Activated naive CD4-positive, alpha-beta T cell treated with anti-CD3 and anti-CD28 coated beads, Interleukin-2, amount 50 U/mL, for 24 hours (primary cell): ENCODE measurements at regions not wholly inside any gene's neighbourhood (a gene's known extent, or its start where the extent isn't known, plus 50 kb on each side); places are given as distances from the start of the nearest gene placed in this dataset.

Source experiments
- H3K27ac Mint-ChIP-seq: one replicate; pipeline ENCODE4 v1.8.0; 2021; ENCODE audit warnings: mild to moderate bottlenecking, mixed read lengths
- H3K27me3 Mint-ChIP-seq: one replicate; pipeline ENCODE4 v1.8.0; 2021; ENCODE audit warnings: mixed read lengths
- H3K36me3 Mint-ChIP-seq: one replicate; pipeline ENCODE4 v1.8.0; 2021; ENCODE audit warnings: mixed read lengths
- H3K4me1 Mint-ChIP-seq: one replicate; pipeline ENCODE4 v1.8.0; 2021; ENCODE audit warnings: mixed read lengths
- H3K4me3 Mint-ChIP-seq: one replicate; pipeline ENCODE4 v1.8.0; 2021; ENCODE audit warnings: mild to moderate bottlenecking, mixed read lengths
- H3K9me3 Mint-ChIP-seq: one replicate; pipeline ENCODE4 v1.8.0; 2021; ENCODE audit warnings: mixed read lengths

DNA sequence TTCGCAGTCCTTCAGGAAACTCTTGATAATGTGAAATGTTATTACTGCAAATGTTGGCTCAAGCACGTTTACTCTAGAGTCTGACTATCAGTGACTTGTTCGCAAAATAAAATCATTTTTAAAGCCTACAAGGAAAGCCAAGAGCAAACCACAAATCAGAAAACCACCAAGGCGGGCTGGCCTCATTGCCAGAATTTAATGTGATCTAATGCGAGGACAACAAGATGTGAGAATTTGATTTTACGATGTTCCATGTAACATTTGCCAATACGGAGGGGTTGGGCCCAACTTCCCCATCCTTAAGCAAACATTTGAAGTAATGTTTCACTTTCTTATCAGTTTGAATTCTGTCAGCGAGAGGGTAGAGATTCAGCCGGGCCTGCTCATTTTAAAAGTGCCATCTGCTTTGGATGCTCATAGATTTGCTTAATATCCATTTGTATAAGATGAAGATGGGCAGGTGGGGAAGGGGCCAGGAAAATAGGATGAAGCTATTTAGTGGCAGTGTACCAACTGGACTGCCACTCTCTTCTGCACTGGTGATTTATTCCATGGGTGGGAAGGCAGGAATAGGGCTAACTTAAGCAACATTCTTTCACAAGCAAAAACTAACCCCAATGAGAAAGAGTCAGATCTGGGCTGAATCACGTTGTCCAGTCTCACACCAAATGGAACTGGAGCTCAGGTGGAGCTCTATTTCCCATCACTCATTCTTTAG is 225.3 kb downstream of the ANAPC10 start:
- H3K27me3 Mint-ChIP-seq = peaks cover 2% of the 10 kb centered on the region
- no peak overlapping the region for H3K27ac Mint-ChIP-seq
- H3K36me3 Mint-ChIP-seq = no peaks in the 10 kb centered on the region
- H3K4me3 Mint-ChIP-seq = no peak overlapping the region
- H3K9me3 Mint-ChIP-seq = no peaks in the 10 kb centered on the region
- H3K4me1 Mint-ChIP-seq = no peaks in the 10 kb centered on the region

DNA sequence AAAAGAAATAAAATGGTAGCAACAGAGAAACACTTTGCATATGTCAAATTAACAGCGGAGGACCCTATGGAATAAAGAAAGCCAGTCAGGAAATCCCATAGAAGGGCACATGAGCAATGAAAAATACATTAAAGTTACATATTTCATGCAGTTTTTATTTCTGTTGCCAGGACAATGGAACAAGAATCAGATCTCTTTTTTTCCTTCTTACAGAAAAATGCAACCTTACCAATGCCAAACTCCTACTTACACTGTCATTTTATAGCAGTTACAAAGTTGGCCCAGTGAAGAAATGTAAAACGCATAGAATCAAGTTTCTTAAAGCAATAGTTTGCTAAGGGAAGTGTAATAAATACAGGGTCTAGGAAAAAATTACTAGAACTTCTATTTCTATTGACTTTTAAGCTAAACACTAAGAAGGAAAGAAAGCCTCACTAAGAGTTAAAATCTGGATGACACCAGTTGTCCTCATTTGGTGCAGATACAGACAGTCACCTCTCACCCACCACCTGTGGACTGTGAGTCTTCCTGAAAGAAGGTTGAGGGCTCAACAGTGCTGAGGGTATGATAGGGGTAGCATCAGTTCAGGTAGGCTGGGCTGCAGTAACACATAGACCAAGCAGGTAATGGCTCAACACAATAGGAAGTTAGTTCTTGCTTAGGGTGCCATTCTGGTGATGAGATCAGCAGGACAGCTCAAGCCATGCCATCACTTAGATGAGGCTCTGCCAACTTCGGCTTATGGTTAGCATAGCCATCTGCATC is 224.6 kb downstream of the ANAPC10 start:
- no peaks in the 10 kb centered on the region for H3K9me3 Mint-ChIP-seq
- H3K4me1 Mint-ChIP-seq = no peaks in the 10 kb centered on the region
- H3K27ac Mint-ChIP-seq = no peak overlapping the region
- H3K27me3 Mint-ChIP-seq = peaks cover 2% of the 10 kb centered on the region
- no peak overlapping the region for H3K4me3 Mint-ChIP-seq
- no peaks in the 10 kb centered on the region for H3K36me3 Mint-ChIP-seq

DNA sequence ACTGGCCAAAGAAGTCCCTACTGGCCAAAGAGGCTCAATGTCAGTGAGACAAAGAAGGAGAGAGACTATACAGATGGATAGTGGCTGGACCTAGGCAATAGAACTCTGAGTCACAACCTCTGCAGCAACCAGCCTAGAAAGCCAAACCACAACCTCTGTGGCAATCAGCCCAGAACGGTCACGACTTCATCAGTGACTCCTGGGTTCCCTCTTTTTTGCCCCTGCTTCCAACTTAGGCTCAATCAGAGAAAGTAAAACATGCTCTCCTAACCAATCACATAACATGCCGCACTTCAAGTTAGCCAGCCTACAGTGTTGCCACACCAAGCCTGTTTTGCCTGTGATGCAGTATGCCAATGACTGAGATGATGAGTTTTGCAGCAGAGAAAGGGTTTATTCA is 203.4 kb downstream of the ANAPC10 start:
- no peak overlapping the region for H3K27ac Mint-ChIP-seq
- no peaks in the 10 kb centered on the region for H3K36me3 Mint-ChIP-seq
- no peaks in the 10 kb centered on the region for H3K4me1 Mint-ChIP-seq
- peaks cover 5% of the 10 kb centered on the region for H3K9me3 Mint-ChIP-seq
- H3K4me3 Mint-ChIP-seq = no peak overlapping the region
- no peaks in the 10 kb centered on the region for H3K27me3 Mint-ChIP-seq

GRCh38 chr4:144899393-144899792 is 198.6 kb downstream of the ANAPC10 start:
- Mint-ChIP-seq H3K36me3 (no peaks in the 10 kb centered on the region), H3K9me3 (peaks cover 5% of the 10 kb centered on the region), H3K4me1 (no peaks in the 10 kb centered on the region), H3K27me3 (no peaks in the 10 kb centered on the region), H3K4me3 (no peak overlapping the region), H3K27ac (no peak overlapping the region)

GRCh38 chr4:144901141-144901540 is 196.9 kb downstream of the ANAPC10 start:
- Mint-ChIP-seq H3K27me3 (no peaks in the 10 kb centered on the region), H3K36me3 (no peaks in the 10 kb centered on the region), H3K4me3 (no peak overlapping the region), H3K27ac (no peak overlapping the region), H3K4me1 (no peaks in the 10 kb centered on the region), H3K9me3 (no peaks in the 10 kb centered on the region)

DNA sequence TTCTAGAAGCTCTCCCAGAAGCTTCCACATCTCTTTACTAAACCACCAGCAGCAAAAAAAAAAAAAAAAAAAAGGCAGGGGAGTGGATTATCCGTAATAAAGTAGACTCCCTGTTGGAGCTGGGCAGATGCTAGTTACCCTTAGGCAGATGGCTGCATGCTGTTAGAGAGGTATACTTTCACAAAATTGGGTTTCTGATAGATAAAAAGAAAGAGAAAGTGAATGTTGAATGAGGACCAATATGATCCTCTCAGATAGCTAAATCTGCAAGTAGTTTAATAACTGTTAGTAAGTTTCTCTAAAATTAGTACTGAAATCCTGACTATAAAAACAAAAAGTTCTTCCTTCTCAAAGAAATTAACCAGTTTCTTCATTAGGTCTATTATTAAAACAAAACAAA is 195.4 kb downstream of the ANAPC10 start:
- H3K27me3 Mint-ChIP-seq = no peaks in the 10 kb centered on the region
- no peaks in the 10 kb centered on the region for H3K36me3 Mint-ChIP-seq
- H3K9me3 Mint-ChIP-seq = peaks cover 4% of the 10 kb centered on the region
- no peak overlapping the region for H3K27ac Mint-ChIP-seq
- no peaks in the 10 kb centered on the region for H3K4me1 Mint-ChIP-seq
- no peak overlapping the region for H3K4me3 Mint-ChIP-seq

DNA sequence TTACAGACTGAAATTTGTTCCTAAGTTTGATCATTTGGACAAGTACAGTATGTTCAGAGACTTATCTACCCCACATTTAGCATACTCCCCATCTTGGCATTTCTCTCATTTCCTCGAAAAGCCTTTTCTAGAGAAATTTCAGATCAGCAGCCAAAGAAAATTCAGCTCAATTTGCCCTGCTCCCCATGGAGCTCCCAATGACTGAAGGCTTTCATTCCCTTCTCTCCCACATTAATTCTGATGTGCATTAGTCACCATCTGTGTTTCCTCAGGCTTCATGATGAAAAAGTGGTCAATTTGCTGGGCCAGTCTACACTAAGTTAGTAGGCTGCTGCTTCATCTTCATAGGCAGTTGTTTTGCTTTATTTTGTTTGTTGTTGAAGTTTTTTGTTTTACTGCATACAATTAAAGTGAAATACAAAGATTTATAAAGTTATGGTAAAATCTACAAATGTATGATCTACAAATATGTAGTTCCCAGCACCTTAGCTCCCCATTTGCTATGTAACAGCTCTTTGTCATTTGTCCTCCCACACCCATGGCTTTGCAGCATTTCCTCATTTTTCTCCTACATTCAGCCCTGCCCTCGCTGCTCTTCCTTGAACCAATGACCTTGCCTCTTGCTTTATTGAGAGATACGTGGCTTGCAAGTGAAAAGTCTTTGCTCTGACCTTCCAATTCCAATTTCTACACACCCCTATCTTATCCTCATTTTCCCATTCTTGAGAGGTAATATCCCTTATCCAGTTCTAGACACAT is 193.9 kb downstream of the ANAPC10 start:
- Mint-ChIP-seq H3K27ac (no peak overlapping the region), H3K36me3 (no peaks in the 10 kb centered on the region), H3K9me3 (peaks cover 4% of the 10 kb centered on the region), H3K4me1 (no peaks in the 10 kb centered on the region), H3K27me3 (no peaks in the 10 kb centered on the region), H3K4me3 (no peak overlapping the region)

DNA sequence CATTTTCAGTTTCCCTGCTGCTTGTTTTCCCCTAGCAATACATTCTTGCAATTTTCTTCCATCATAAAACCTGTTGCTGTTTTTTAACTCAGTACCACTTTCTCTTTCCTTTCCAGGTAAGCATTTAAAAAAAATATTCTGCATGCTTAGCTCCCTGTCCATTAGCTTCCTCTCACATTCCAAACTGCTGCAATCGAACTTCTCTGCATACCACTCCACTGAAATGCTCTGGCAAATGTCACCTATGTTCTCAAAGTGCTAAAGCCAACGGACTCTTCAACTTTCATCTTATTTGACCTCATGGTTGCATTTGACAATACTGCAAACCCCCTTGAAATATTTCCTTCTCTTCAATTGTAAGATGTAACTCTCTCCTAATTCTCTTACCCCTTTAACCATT is 192.7 kb downstream of the ANAPC10 start:
- no peak overlapping the region for H3K27ac Mint-ChIP-seq
- no peak overlapping the region for H3K4me3 Mint-ChIP-seq
- no peaks in the 10 kb centered on the region for H3K27me3 Mint-ChIP-seq
- no peaks in the 10 kb centered on the region for H3K4me1 Mint-ChIP-seq
- H3K36me3 Mint-ChIP-seq = no peaks in the 10 kb centered on the region
- peaks cover 4% of the 10 kb centered on the region for H3K9me3 Mint-ChIP-seq

DNA sequence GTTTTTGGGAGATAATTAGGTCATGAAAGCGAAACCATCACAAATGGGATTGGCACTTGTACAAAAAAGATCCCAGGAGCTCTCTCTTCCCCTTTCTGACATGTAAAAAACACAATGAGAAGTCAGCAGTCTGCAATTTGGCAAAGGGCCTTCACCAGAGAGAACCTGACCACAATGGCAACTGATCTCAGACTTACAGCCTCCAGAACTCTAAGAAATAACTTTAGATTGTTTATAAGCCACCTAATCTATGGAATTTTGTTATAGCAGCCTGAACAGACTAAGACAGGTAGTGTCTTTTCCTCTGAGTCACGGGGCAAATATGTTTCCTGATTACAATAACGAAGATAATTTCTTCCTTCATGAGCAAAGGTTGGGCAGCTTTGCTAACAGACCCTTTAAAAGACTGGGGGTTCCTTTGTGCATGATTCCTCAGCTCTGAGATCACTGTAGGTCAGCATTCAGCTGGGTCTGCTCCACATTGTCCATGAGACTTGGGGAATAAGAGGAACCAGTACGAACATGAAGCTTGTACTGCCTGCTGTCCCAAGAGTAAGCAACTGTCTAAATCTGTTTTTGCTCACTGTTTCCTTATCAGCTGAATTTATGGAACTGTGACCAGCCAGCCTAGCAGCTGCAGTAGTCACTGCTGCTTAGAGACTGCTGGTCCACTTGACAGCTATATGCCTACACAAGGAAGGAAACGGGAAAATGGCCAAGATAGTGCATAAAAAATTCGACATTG is 191.6 kb downstream of the ANAPC10 start:
- no peak overlapping the region for H3K4me3 Mint-ChIP-seq
- H3K36me3 Mint-ChIP-seq = no peaks in the 10 kb centered on the region
- no peaks in the 10 kb centered on the region for H3K4me1 Mint-ChIP-seq
- peaks cover 4% of the 10 kb centered on the region for H3K9me3 Mint-ChIP-seq
- H3K27ac Mint-ChIP-seq = no peak overlapping the region
- H3K27me3 Mint-ChIP-seq = no peaks in the 10 kb centered on the region

GRCh38 chr4:144910723-144911122 is 187.3 kb downstream of the ANAPC10 start:
- H3K27ac Mint-ChIP-seq = no peak overlapping the region
- no peaks in the 10 kb centered on the region for H3K36me3 Mint-ChIP-seq
- peaks cover 4% of the 10 kb centered on the region for H3K9me3 Mint-ChIP-seq
- no peak overlapping the region for H3K4me3 Mint-ChIP-seq
- H3K4me1 Mint-ChIP-seq = no peaks in the 10 kb centered on the region
- H3K27me3 Mint-ChIP-seq = peaks cover 2% of the 10 kb centered on the region
